Activated T-cell treated with anti-CD3 and anti-CD28 coated beads for 1 hour (primary cell): ENCODE measurements at regions not wholly inside any gene's neighbourhood (a gene's known extent, or its start where the extent isn't known, plus 50 kb on each side); places are given as distances from the start of the nearest gene placed in this dataset.
A peak's percentile ranks its signal among the peaks of the same experiment; 100 is the strongest.

Experiments
- DNase-seq: peaks from one replicate; pipeline ENCODE4 v3.0.0-alpha.2; 2020; ENCODE audit warnings: low read depth

DNA sequence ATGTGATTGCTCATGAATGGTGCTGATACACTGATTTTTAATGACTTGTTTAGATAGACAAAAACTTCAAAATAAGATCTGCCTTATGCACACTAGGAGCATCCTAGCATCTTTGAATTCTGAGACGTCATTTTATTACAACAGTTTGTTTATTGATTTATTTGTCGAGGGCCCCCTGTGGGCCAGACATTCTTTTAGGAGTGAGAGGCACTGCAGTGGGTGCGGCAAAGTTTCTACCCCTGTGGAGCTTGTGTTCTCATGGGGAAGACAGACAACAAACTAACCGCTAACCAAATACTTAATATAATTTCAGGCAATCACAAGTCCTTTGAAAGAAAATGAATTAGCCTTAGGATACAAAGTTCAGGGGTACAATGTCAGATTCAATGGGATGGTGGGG lies 363.1 kb downstream of the RPS24 start:
- no peak for DNase-seq

DNA sequence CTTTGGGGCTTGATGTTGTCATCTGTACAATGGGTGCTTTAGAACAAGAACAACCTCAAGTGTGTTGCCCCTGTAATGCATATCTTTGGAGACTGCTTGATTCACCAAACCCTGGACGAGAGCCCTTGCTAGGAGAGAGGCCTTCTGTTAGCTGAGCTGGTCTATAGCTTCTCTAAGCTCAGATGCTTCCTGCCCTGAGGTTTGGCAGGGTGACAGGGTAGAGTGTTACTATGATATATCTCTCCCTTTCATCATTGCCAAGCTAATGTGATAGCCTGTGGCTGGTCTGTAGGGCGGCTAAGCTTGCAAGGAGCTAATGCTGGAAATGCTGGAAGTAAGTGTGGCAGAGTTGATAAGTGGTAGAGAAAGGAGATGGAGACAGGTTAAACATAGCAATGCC lies 364.1 kb downstream of the RPS24 start:
- DNase-seq = no peak

GRCh38 chr10:78398382-78398781 lies 364.7 kb downstream of the RPS24 start:
- DNase-seq = no peak

DNA sequence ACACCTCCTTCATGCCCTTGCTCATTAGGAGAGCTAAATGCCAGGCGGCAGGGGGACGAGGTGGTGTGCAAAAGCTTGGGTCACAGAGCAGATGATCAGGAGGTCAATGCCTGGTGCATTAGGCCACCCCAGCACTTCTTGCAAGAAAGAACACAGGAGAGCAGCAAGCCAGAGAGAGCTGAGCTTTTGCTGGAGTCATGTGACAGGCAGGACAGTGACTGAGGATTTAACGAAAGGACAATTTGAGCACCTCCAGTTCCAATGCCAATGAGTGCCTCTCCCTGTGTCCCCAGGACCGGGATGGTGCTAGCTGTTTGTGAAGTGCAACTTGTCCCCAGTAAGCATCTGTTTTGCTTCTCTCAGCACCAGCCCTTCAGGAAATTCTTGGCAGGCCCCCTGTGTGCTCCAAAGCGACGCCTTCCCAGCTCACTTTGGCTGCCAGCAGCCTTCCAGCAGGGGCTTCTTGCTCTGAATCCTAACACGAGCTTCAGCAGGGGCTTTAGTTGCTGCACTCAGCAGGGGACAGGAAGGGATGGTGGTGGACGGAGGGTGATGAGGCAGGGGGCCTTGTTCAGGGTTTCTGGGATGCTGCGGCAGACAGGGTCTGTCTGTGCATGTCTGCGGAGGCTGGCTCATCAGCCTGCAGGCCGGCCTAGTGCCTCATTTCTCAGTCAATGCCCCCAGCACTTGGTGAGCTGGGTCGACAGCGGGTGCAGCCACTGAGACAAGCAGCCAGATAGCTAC lies 368.1 kb downstream of the RPS24 start:
- DNase-seq = no peak

DNA sequence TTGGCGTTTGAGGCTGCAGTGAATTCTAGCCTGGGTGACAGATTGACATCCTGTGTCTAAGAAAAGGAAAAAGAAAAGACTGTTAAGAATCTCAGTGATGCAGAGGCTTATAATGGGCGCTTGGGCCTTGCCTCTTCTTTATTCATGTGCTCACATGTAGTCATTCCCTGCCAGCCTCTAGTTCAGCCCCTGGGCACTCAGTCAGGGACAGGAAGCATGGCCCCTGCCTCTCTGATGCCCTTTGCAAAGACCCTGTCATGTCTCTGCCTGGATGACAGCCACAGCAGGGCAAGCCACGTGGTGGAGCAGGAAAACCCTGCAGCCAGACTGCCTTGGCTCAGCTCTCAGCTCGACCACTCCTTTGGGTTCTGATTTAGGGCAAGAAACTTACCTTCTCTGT lies 368.9 kb downstream of the RPS24 start:
- DNase-seq = no peak

DNA sequence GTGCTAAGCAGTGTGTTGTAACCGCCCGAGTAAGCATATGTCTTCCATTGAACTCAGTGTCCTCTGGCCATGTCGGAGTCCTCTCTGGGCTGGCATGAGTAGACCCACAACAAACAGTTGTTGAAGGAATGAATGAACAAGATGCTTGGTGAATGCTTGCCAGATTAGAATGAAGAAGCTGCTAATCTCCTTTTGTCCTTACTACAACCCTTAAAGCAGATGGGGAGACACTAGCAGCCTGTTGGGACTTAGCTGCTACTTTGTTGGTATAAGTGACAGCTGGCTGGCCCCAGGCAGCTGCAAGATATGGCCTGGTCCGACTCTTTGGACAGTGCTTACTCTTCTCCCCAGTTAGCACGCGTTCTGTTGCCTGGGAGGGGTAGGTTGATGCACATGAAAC lies 370.1 kb downstream of the RPS24 start:
- DNase-seq = no peak

DNA sequence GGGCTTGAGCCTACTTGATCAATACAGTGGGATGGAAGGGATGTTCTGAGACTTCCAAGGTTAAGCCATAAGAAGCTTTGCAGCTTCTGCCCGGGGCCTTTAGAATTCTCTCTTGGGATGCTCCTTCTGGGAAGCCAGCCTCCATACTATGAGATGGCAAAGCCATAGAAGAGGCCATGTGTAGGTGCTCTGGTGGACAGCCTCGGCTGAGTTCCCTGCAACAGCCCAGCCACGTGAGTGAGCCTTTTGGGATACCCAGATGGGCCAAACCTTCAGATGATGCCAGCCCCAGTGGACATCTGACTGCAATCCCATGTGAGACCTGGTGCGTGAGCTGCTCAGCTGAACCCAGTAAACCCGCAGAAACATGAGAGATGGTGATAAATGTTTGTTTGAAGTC lies 370.6 kb downstream of the RPS24 start:
- DNase-seq = no peak

DNA sequence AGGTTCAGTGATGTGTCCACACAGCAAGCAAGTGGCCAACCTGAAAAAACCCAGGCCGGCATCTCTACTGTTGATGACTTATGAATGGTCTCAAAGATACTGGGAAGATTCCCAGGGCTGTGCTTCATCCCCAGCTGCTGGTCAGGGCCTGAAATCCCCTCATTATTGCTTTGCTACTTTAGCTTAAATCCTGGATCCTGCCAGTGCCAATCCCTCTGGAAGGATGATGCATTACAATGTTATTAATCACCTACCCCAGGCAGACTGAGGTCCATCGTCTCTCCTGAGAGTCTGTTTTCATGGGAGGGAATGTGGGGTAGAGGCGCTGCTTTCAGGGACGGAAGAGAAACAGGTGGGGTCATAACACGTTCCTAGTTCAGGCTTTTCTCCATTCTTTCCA lies 371.6 kb downstream of the RPS24 start:
- DNase-seq = no peak

DNA sequence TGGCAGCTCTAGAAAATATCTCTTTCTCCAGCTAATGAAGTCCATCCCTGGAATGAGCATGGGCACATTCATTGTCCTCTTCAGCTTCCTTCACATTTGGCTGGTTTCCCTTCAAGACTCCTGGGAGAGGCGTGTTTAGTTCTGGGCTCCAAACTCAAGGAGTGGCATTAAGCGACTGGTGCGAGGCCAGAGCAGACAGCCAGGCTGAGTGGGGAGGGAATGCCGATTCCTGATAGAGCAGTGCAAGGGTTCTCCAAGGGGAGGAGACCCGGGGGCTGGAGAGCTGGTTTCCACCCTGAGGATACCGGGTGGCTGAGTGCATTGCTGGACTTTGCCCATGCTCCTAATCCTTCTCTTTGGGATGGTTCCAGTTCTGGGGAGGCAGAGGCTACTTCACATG lies 372.1 kb downstream of the RPS24 start:
- DNase-seq = no peak

GRCh38 chr10:78406648-78407008 lies 373.0 kb downstream of the RPS24 start:
- DNase-seq = no peak

DNA sequence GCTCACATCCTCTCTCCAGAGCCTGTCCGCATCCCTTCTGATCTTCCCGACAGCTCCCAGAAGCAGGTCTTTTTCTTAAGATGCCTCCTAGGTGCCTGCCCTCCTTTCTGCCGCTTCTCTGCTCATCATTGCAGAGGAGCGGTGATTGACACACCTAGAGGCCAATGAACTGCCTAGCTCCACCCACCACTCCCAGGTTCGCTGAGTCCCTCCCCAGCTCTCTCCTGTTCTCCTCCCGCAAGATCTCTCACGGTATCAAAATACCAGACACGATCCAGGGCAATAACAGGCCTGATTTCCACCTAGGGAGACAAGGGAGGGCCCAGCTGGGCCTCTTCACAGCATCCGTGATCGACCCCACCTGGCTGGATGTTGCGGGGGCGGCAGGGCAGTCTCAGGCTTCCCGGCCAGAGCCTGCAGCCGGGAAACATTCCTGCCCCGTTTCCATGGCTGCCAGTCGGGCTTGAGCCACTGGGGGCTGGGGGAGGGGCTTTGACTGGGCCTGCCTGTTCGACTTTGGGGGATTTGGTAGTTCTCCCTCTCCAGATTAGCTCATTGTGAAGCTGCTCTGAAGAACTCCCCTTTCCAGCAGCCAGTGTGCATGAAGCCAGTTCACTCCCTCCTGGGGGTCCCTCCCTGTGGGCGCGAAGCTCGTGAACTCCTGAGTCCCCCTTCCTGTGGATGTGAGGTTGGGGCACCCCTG lies 373.5 kb downstream of the RPS24 start:
- peak; percentile 19 for DNase-seq

- DNase-seq = no peak
Measured at GRCh38 chr10:78407966-78408365, 374.3 kb downstream of the RPS24 start.

- no peak for DNase-seq
Measured at GRCh38 chr10:78408671-78409472, 375.2 kb downstream of the RPS24 start.

- no peak for DNase-seq
Measured at GRCh38 chr10:78410046-78410965, 376.6 kb downstream of the RPS24 start.

- no peak for DNase-seq
Measured at GRCh38 chr10:78411716-78412115, 378.1 kb downstream of the RPS24 start.

- DNase-seq = no peak
Measured at GRCh38 chr10:78412605-78413004, 378.9 kb downstream of the RPS24 start.

DNA sequence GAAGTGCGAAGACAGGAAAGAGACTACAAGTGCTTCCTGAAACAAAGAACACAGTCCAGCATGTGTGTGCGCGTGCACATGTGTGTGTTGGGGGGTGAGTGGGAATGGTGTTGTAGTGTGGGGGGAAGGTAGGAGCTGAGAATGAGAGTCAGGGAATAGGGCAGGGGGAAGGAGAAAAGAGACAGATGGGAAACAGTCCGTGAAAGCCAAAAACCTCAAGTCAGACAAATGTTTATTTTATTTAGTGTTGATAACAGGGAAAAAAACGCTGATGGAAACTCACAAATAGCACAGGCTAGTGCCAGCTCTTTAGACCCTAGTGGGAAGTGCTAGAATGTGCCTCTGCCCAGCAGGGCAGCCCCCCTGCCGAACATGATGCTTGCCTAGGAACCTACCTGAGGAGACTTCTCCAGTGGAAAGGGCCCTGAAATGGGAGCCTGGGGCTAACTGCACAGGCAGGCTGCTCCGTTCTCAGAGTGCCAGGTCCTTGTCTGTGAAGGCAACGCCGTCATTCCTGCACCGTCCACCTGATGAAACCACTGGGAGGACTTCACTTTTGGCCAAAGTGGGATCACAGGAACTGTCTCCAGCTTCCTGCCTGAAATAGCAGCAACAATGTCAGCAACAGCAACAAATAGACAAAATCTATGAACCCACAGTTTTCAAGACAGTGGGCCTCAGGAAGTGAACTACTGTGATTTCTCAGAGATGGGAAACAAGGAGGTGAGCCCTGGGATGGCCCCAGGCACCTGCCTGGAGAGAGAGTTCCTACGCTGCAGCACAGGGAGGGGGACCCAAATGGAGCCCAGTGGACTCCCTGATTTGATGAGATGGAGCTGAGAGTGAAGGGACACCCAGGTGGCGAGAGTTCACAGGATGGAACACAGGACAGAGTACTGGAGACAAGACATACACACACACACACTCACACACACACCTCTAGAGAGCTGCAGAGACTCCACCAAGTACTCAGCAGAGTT lies 379.7 kb downstream of the RPS24 start:
- no peak for DNase-seq

DNA sequence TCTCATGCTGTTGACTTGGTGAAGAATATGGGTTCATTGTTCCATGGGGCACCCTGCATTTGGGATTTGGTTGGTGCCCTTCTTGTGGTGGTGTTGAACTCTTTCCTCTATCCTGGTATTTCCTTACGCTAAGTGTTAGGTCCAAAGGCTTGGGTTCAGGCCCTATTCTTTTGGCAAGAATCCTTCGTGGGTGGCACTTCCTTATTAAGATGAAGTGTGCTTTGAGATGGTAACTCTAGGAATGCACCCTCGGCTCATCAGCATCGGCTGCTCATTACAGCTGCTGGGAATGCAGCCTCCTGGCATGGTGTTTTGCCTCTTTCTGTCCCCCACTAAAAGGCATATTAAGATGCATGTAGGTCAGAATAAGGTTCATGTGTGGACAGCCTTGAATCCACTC lies 380.7 kb downstream of the RPS24 start:
- no peak for DNase-seq

DNA sequence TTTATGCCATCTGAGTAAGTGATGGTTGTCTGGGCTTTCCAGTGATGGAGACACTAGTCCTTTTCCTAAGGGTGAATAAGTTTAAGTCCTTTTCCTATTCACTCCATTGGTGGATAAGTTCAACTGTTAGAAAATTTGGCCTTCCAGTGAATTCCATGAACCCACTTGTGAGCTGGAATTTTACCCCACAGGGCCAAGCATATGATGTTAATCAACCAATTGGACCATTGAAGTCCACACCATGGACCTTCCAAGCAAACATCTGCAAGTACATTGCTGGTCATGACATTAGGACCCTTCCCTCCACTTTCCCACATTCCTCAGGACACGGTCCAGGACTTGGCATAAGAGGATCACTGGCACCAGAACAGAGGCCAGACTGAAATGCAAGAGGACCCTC lies 381.4 kb downstream of the RPS24 start:
- no peak for DNase-seq
